Activated CD4-positive, alpha-beta memory T cell treated with anti-CD3 and anti-CD28 coated beads for 36 hours (primary cell): ENCODE measurements at regions not wholly inside any gene's neighbourhood (a gene's known extent, or its start where the extent isn't known, plus 50 kb on each side); places are given as distances from the start of the nearest gene placed in this dataset.

Experiments
- CTCF ChIA-PET: fragments of 350-600 bp; sonication (Branson Sonifier 250); formaldehyde crosslinking; loops from one replicate; lab custom pipeline; 2021; ENCODE audit warnings: antibody characterized with exemption, inconsistent platforms; lab: Charles Lee
- POLR2A ChIA-PET: fragments of 350-600 bp; sonication (Branson Sonifier 250); formaldehyde crosslinking; loops from one replicate; lab custom pipeline; 2021; ENCODE audit warnings: antibody characterized with exemption; lab: Charles Lee
- DNase-seq: peaks from one replicate; pipeline ENCODE4 v3.0.0-alpha.2; 2020
- H3K27ac Mint-ChIP-seq: one replicate; pipeline ENCODE4 v1.8.0; 2021; ENCODE audit warnings: mixed read lengths
- H3K27me3 Mint-ChIP-seq: one replicate; pipeline ENCODE4 v1.8.0; 2021; ENCODE audit warnings: mixed read lengths
- H3K36me3 Mint-ChIP-seq: one replicate; pipeline ENCODE4 v1.8.0; 2021; ENCODE audit warnings: mixed read lengths
- H3K4me1 Mint-ChIP-seq: one replicate; pipeline ENCODE4 v1.8.0; 2021; ENCODE audit warnings: low read depth, mixed read lengths
- H3K4me3 Mint-ChIP-seq: one replicate; pipeline ENCODE4 v1.8.0; 2021; ENCODE audit warnings: mild to moderate bottlenecking, mixed read lengths
- H3K9me3 Mint-ChIP-seq: one replicate; pipeline ENCODE4 v1.8.0; 2021; ENCODE audit warnings: mixed read lengths
- intact Hi-C: fragments of 100-400 bp; cut with micrococcal nuclease; formaldehyde crosslinking; loops from one replicate; pipeline ENCODE4 v1.15.1; 2023

DNA sequence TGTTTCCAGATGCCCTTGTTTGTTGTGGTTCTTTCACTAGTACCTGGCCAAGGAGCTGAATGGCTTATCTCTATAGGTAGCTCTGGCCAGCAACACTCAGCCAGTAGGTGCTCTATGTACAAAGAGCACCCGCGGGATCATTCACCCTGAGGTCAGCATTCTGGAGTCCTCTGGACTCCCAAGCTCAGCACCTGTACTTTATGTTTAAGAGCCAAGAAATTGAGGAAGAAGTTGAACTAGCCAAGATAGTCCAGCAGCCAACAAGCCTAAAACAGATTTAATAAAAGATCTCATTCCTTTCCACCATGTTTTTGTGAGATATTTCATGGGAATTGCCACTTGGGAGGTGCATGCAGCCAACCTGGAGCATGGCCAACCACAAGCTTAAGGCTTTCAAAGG is 242.6 kb upstream of the PAPPA start:
- no peaks in the 10 kb centered on the region for H3K27me3 Mint-ChIP-seq
- H3K9me3 Mint-ChIP-seq: no peaks in the 10 kb centered on the region
- intact Hi-C loops: no loop called here
- DNase-seq: no peak
- CTCF ChIA-PET: no interaction called here
- H3K36me3 Mint-ChIP-seq: no peaks in the 10 kb centered on the region
- POLR2A ChIA-PET: no interaction called here
- H3K4me3 Mint-ChIP-seq: no peak overlapping the region
- H3K27ac Mint-ChIP-seq: no peak overlapping the region
- H3K4me1 Mint-ChIP-seq: no peaks in the 10 kb centered on the region

DNA sequence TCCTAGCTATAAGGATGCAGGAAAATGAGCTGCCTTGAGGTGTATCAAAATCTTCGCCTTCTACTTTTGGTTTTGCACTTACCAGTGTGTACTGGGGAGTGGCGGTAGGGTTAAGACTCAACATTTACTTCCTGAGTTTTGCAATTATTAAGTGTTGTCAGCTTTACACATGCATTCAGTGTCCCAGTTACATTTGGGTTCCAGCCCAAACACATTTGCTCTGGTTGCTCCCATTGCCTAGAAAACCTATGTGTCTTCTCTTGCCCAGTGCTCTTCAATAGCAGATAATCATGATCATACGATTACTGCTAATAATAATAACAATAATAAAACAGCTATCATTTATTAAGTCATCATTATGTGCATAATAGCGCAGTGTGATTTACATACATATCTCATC is 241.5 kb upstream of the PAPPA start:
- Mint-ChIP-seq H3K4me1 (no peaks in the 10 kb centered on the region), H3K36me3 (no peaks in the 10 kb centered on the region), H3K9me3 (peaks cover 3% of the 10 kb centered on the region), H3K27ac (no peak overlapping the region), H3K4me3 (no peak overlapping the region), H3K27me3 (no peaks in the 10 kb centered on the region)
- ChIA-PET POLR2A (no interaction called here), CTCF (interaction anchor here (0.7 kb wide), 1 partner anchor 8 kb away, joined by 4 read pairs; no protein-coding TSS in a partner anchor)
- intact Hi-C loops: no loop called here
- no peak for DNase-seq

DNA sequence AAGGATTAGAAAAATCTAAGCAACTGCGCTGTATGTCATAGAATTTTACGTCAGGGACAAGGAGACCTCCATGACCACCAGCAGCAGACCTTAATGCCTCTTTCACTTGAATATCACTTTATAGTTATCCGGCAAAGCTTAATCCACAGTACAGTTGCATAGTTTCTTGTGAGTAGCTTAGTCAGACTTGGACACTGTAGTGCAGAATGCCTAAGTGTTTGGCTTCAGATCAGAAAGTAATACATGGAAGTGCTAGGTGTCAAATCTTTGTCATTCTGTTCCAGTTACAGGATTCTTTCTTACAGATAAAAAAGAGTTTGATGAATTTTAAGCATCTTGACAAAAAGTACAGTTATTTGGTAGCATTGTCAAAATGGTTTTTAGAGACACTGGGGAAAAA is 239.9 kb upstream of the PAPPA start:
- no peaks in the 10 kb centered on the region for H3K4me1 Mint-ChIP-seq
- CTCF ChIA-PET: no interaction called here
- H3K36me3 Mint-ChIP-seq: no peaks in the 10 kb centered on the region
- POLR2A ChIA-PET: no interaction called here
- intact Hi-C loops: no loop called here
- H3K27me3 Mint-ChIP-seq: no peaks in the 10 kb centered on the region
- no peak overlapping the region for H3K27ac Mint-ChIP-seq
- peaks cover 4% of the 10 kb centered on the region for H3K9me3 Mint-ChIP-seq
- DNase-seq: no peak
- H3K4me3 Mint-ChIP-seq: no peak overlapping the region

DNA sequence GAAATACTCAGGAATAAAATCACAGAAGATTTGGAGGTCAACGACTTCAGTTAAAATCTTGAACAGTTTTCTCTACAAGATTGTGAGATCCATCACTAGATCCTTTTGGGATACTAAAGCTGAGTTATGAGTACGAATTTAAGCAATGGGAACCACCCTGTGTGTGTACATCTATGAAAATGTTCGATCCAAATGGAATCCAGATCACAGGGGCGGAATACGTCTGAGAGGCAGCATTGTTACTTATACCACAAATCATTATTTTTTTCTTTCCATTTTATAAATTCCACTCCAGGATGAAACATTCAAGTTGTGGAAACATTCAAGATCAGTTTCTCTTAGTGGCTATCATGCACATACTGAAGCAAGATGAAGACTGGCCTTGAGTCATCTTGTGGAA is 239.3 kb upstream of the PAPPA start:
- Mint-ChIP-seq H3K9me3 (peaks cover 4% of the 10 kb centered on the region), H3K27ac (no peak overlapping the region), H3K4me3 (no peak overlapping the region), H3K4me1 (no peaks in the 10 kb centered on the region), H3K36me3 (no peaks in the 10 kb centered on the region), H3K27me3 (no peaks in the 10 kb centered on the region)
- no peak for DNase-seq
- CTCF ChIA-PET: no interaction called here
- POLR2A ChIA-PET: no interaction called here
- intact Hi-C loops: no loop called here

DNA sequence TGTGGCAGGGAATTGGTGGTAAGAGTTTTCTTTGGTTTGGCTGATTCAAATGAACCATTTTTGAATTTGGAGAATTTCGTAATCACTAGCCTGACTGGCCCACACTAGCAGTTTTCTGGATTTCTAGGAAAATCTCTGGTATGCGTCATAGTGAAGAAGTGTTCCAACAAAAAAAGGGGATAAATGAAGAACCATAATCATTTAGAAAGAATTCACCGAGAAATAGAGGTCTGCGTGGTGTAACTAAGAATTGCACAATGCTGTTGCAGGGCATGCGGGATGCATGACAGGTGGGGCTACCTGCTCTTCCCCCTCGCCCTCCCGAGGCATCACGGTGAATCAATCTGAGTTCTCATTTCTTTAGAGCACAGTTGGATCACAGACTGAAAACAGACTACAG is 232.3 kb upstream of the PAPPA start:
- CTCF ChIA-PET: no interaction called here
- Mint-ChIP-seq H3K4me3 (no peak overlapping the region), H3K9me3 (peaks cover 11% of the 10 kb centered on the region), H3K4me1 (no peaks in the 10 kb centered on the region), H3K36me3 (no peaks in the 10 kb centered on the region), H3K27ac (no peak overlapping the region), H3K27me3 (no peaks in the 10 kb centered on the region)
- POLR2A ChIA-PET: no interaction called here
- no peak for DNase-seq
- intact Hi-C loops: no loop called here

DNA sequence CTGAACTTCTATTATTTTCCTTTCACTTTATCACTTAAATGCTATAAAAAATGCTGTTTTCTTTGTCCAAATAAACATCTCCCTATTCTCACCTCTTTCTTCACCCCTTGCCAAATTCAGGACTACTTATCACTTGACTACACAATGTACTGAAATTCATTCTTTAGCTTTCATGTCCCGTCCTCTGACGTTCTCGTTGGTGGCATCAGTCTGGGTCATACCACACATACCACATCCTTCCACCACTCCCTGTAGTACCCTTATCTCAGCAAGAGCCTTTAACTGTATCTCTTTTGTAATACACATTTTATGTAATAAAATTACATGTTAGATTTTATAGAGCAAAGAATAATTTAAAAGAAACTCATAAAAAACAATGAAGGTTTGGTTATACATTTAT is 231.1 kb upstream of the PAPPA start:
- Mint-ChIP-seq H3K27ac (no peak overlapping the region), H3K27me3 (no peaks in the 10 kb centered on the region), H3K36me3 (no peaks in the 10 kb centered on the region), H3K4me3 (no peak overlapping the region), H3K9me3 (peaks cover 10% of the 10 kb centered on the region), H3K4me1 (no peaks in the 10 kb centered on the region)
- POLR2A ChIA-PET: no interaction called here
- CTCF ChIA-PET: no interaction called here
- intact Hi-C loops: no loop called here
- no peak for DNase-seq

DNA sequence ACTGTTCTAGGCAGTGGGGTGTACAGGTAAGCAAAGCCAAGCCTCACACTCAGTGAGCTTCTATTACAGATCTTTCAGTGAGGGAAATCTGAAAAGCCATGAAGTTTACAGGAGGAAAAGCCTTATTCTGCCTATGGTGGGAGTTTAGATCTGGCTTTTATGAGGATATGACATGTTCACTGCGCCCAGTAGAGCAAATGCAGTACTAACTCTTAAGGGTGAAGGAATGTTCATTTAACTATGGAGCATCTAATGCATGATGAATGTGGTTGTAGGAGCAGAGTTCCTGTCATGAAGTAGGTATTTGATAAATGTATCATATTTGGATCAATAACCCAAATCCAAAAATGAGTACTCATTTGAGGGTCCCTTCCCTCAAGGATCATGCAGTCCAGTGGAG is 230.2 kb upstream of the PAPPA start:
- H3K27me3 Mint-ChIP-seq: no peaks in the 10 kb centered on the region
- POLR2A ChIA-PET: no interaction called here
- no peaks in the 10 kb centered on the region for H3K36me3 Mint-ChIP-seq
- CTCF ChIA-PET: no interaction called here
- peaks cover 10% of the 10 kb centered on the region for H3K9me3 Mint-ChIP-seq
- no peak overlapping the region for H3K4me3 Mint-ChIP-seq
- intact Hi-C loops: no loop called here
- DNase-seq: no peak
- H3K27ac Mint-ChIP-seq: no peak overlapping the region
- no peaks in the 10 kb centered on the region for H3K4me1 Mint-ChIP-seq

DNA sequence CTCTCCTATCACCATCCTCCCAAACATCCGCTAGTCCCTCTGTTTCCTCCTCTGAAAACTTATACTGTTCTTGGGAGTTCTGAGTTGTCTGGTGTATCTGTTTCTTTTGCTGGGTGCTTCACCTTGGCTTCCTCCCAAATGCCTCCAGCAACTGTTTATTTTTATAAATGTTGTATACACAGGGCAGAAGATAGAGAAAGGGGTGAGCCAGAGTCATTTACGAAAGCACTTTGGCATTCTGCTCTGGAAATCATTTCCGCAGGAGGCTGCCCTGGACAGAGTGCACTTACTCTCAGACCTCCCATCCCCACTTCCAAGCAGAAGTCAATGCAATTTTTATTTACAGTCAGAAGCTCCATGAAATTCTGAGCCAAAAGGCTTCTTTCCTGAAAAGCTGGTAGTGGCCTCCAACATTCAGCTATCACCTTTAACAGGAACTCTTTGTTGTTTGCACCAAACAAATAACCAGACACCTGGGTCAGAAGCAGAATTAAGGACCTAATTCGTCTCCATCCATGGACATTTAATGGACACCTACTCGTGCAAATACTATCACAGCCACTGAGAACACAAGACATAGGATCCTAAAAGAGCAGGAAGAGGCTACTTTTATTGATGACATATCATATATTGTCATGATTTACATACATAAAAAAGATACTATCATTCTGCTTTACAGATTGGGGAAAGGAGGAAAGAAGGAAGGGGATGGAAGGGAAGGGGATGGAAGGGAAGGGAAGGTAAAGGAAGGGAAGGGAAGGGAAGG is 229.5 kb upstream of the PAPPA start:
- no peaks in the 10 kb centered on the region for H3K27me3 Mint-ChIP-seq
- ChIA-PET CTCF (no interaction called here), POLR2A (no interaction called here)
- H3K9me3 Mint-ChIP-seq: peaks cover 10% of the 10 kb centered on the region
- H3K4me3 Mint-ChIP-seq: no peak overlapping the region
- no peak for DNase-seq
- H3K4me1 Mint-ChIP-seq: no peaks in the 10 kb centered on the region
- no peak overlapping the region for H3K27ac Mint-ChIP-seq
- H3K36me3 Mint-ChIP-seq: no peaks in the 10 kb centered on the region
- intact Hi-C loops: no loop called here

DNA sequence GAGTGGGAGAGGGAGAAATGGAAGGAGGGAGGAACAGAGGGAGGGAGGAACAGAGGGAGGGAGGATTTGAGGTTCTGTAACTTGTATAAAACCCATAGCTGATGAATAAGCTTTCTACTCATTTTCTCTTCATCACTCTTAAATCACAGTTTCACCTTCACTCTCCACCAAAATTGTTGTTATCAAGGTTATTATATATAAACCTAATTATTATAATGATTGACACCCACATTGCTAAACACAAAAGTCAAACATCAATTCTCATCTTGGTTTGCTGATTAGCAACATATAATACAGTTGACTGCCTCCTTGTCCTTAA is 229.0 kb upstream of the PAPPA start:
- CTCF ChIA-PET: no interaction called here
- no peaks in the 10 kb centered on the region for H3K36me3 Mint-ChIP-seq
- no peak for DNase-seq
- no peak overlapping the region for H3K27ac Mint-ChIP-seq
- peaks cover 10% of the 10 kb centered on the region for H3K9me3 Mint-ChIP-seq
- intact Hi-C loops: no loop called here
- POLR2A ChIA-PET: no interaction called here
- H3K4me1 Mint-ChIP-seq: no peaks in the 10 kb centered on the region
- no peaks in the 10 kb centered on the region for H3K27me3 Mint-ChIP-seq
- H3K4me3 Mint-ChIP-seq: no peak overlapping the region

DNA sequence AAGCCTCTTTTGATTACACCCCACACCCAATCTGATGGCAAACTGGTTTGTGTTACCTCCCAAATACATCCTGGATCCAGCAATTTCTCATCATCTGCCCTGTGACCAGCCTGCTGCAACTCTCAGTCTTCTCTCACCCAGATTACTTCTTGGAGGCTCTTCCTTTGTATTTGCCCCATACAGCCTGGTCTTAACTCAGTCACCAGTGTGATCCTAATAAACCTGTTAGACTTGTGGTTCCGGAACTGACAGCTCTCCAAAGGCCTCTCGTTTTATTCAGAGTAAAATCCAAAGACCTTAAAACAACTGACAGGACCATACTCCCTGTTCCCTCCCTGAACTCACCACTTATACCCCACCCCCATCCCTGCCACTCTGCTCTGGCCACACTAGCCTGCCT is 228.2 kb upstream of the PAPPA start:
- POLR2A ChIA-PET: no interaction called here
- intact Hi-C loops: no loop called here
- CTCF ChIA-PET: no interaction called here
- Mint-ChIP-seq H3K27ac (no peak overlapping the region), H3K9me3 (peaks cover 10% of the 10 kb centered on the region), H3K4me3 (no peak overlapping the region), H3K36me3 (no peaks in the 10 kb centered on the region), H3K4me1 (no peaks in the 10 kb centered on the region), H3K27me3 (no peaks in the 10 kb centered on the region)
- DNase-seq: no peak

DNA sequence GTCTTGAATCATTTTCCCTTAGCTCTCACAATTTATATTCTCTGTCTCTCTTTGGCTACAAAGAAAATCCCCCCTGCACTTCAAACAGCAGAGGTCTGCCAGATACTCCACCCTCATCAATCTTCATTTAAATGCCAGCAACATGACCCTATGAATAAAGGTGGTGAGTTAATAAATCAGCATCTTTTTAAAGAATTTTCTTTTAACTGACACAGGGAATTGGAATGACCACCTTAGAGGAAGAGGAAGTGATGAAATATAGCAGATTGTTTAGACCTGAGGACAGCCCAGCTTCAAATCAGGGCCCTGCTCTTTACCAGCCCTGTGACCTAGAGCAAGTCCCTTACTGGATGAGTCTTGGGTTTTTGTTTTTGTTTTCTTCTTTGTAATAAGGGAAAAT is 223.1 kb upstream of the PAPPA start:
- Mint-ChIP-seq H3K9me3 (peaks cover 4% of the 10 kb centered on the region), H3K27ac (no peak overlapping the region), H3K4me1 (no peaks in the 10 kb centered on the region), H3K36me3 (no peaks in the 10 kb centered on the region), H3K4me3 (no peak overlapping the region), H3K27me3 (no peaks in the 10 kb centered on the region)
- intact Hi-C loops: no loop called here
- CTCF ChIA-PET: no interaction called here
- POLR2A ChIA-PET: no interaction called here
- no peak for DNase-seq

DNA sequence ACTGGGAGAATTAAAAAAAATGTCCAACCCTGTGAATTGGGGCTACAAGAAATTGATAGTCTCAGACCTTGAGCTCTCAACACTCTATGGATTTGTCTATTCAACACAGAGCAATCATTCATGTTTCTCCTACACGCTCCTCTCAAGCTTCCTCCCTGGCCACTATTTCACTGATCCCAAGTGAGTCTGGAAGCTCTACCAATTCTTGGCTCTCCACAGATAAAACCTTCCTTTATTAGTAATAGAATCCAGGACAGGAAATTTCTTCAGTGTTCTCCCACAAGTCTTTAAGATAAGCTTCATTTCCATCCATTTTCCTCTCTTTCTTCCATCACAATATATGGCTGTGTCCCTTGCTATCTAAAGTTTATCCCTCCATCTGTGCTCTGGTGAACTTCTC is 215.1 kb upstream of the PAPPA start:
- H3K9me3 Mint-ChIP-seq: no peaks in the 10 kb centered on the region
- ChIA-PET CTCF (no interaction called here), POLR2A (no interaction called here)
- intact Hi-C loops: no loop called here
- DNase-seq: no peak
- H3K36me3 Mint-ChIP-seq: no peaks in the 10 kb centered on the region
- no peaks in the 10 kb centered on the region for H3K27me3 Mint-ChIP-seq
- no peaks in the 10 kb centered on the region for H3K4me1 Mint-ChIP-seq
- no peak overlapping the region for H3K27ac Mint-ChIP-seq
- H3K4me3 Mint-ChIP-seq: no peak overlapping the region

DNA sequence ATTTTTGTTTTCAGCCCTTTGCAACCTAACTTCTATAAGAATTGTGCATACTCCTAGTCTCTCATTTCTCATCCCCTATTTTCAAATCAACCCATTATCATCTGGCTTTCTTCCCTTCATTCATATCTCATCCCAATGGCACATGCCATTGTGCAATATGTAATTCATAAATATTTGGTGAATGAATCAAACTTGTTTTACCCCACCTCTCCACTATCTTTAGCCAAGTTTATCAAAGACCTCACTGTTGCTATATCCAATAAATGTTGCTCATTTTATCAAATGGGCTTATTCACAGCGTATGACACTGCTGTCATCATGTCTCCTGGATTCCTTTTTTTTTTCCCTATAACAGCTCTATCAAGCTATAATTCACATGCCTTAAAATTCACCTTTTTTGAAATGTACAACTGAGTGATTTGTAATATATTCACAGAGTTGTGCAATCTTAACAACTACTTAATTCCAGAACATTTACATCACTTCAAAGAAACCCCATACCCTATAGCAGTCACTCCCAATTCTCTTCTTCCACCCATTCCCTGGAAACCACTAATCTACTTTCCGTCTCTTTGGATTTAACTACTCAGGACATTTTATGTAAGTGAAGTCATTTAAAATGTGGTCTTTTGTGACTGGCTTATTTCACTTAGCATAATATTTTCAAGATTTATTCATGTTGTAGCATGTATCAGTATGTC is 214.4 kb upstream of the PAPPA start:
- Mint-ChIP-seq H3K27ac (no peak overlapping the region), H3K27me3 (no peaks in the 10 kb centered on the region), H3K4me3 (no peak overlapping the region), H3K36me3 (no peaks in the 10 kb centered on the region), H3K4me1 (no peaks in the 10 kb centered on the region), H3K9me3 (no peaks in the 10 kb centered on the region)
- intact Hi-C loops: no loop called here
- ChIA-PET POLR2A (no interaction called here), CTCF (no interaction called here)
- no peak for DNase-seq
